Urinary bladder (tissue), 3 donors: ENCODE measurements at regions not wholly inside any gene's neighbourhood (a gene's known extent, or its start where the extent isn't known, plus 50 kb on each side); places are given as distances from the start of the nearest gene placed in this dataset.

ENCODE experiments used
- DNase-seq: peaks from one replicate; pipeline ENCODE4 v3.0.0-alpha.2; 2015; ENCODE audit errors: extremely low spot score
- H3K27ac ChIP-seq: one replicate; pipeline ENCODE4 v1.5.1; 2013; ENCODE audit warnings: low read depth, mild to moderate bottlenecking, moderate library complexity
- H3K36me3 ChIP-seq: one replicate; pipeline ENCODE4 v1.6.1; 2013; ENCODE audit warnings: mild to moderate bottlenecking, moderate library complexity; ENCODE audit not compliant: insufficient read depth
- H3K4me1 ChIP-seq: one replicate; pipeline ENCODE4 v1.6.1; 2013; ENCODE audit warnings: mild to moderate bottlenecking, moderate library complexity; ENCODE audit not compliant: insufficient read depth
- H3K4me3 ChIP-seq: one replicate; pipeline ENCODE4 v1.5.1; 2013; ENCODE audit warnings: low read depth, low read length
- WGBS: extraction: QIAGEN DNeasy Blood & Tissue Kit; methylation state at CpG from one replicate; pipeline ENCODE4 v1.1.7; 2013; 5-methylcytosine and 5-hydroxymethylcytosine counted together
- donor health status: healthy with polysubstance abuse.
- donor health status: healthy.

GRCh38 chr15:46872981-46873330, 844.3 kb upstream of the SEMA6D start:
- no peak overlapping the region for H3K4me3 ChIP-seq
- H3K36me3 ChIP-seq, result no peaks in the 10 kb centered on the region
- H3K4me1 ChIP-seq, result no peaks in the 10 kb centered on the region
- DNase-seq, result no peak
- H3K27ac ChIP-seq, result no peak overlapping the region
- 88% methylated on average over 2 of the region's 2 CpGs for WGBS

GRCh38 chr15:46879032-46879770, 838.1 kb upstream of the SEMA6D start:
- Histone ChIP-seq H3K36me3 (no peaks in the 10 kb centered on the region), H3K4me3 (no peak overlapping the region), H3K4me1 (no peaks in the 10 kb centered on the region), H3K27ac (no peak overlapping the region)
- WGBS, result 11% methylated on average over 5 of the region's 5 CpGs
- peak; percentile 6 for DNase-seq

GRCh38 chr15:46880791-46881190, 836.5 kb upstream of the SEMA6D start:
- no peak overlapping the region for H3K4me3 ChIP-seq
- H3K27ac ChIP-seq, result no peak overlapping the region
- no peaks in the 10 kb centered on the region for H3K4me1 ChIP-seq
- no peaks in the 10 kb centered on the region for H3K36me3 ChIP-seq
- no peak for DNase-seq
- 85% methylated on average over 2 of the region's 2 CpGs for WGBS

GRCh38 chr15:46892621-46893160, 824.6 kb upstream of the SEMA6D start:
- Histone ChIP-seq H3K36me3 (no peaks in the 10 kb centered on the region), H3K4me3 (no peak overlapping the region), H3K4me1 (no peaks in the 10 kb centered on the region), H3K27ac (no peak overlapping the region)
- no peak for DNase-seq
- WGBS, result 52% methylated on average over 4 of the region's 4 CpGs

- no peak overlapping the region for H3K27ac ChIP-seq
- DNase-seq, result no peak
- H3K4me1 ChIP-seq, result no peaks in the 10 kb centered on the region
- H3K36me3 ChIP-seq, result no peaks in the 10 kb centered on the region
- H3K4me3 ChIP-seq, result no peak overlapping the region
- 96% methylated on average over 10 of the region's 10 CpGs for WGBS
Observed at GRCh38 chr15:46894644-46895043, 822.7 kb upstream of the SEMA6D start.

GRCh38 chr15:46897266-46897665, 820.0 kb upstream of the SEMA6D start:
- WGBS, result 80% methylated on average over 1 of the region's 1 CpG
- no peak overlapping the region for H3K27ac ChIP-seq

GRCh38 chr15:46901001-46901400, 816.3 kb upstream of the SEMA6D start:
- H3K27ac ChIP-seq, result no peak overlapping the region
- 63% methylated on average over 2 of the region's 2 CpGs for WGBS
- no peaks in the 10 kb centered on the region for H3K4me1 ChIP-seq
- no peaks in the 10 kb centered on the region for H3K36me3 ChIP-seq
- no peak for DNase-seq
- H3K4me3 ChIP-seq, result no peak overlapping the region

More at GRCh38 chr15:46897266-46897665, 820.0 kb upstream of the SEMA6D start:
- H3K36me3 ChIP-seq, result no peaks in the 10 kb centered on the region
- no peak for DNase-seq
- H3K4me3 ChIP-seq, result no peak overlapping the region
- no peaks in the 10 kb centered on the region for H3K4me1 ChIP-seq

- no peak for DNase-seq
- no peaks in the 10 kb centered on the region for H3K36me3 ChIP-seq
- WGBS, result 35% methylated on average over 3 of the region's 3 CpGs
- H3K4me1 ChIP-seq, result no peaks in the 10 kb centered on the region
- no peak overlapping the region for H3K27ac ChIP-seq
- H3K4me3 ChIP-seq, result no peak overlapping the region
Observed at GRCh38 chr15:46917721-46918252, 799.5 kb upstream of the SEMA6D start.

GRCh38 chr15:46918462-46919140, 798.7 kb upstream of the SEMA6D start:
- H3K4me1 ChIP-seq, result no peaks in the 10 kb centered on the region
- H3K36me3 ChIP-seq, result no peaks in the 10 kb centered on the region
- H3K27ac ChIP-seq, result no peak overlapping the region
- no peak overlapping the region for H3K4me3 ChIP-seq
- no peak for DNase-seq
- whole genome bisulfite sequencing, result 91% methylated on average over 20 of the region's 20 CpGs

- Histone ChIP-seq H3K36me3 (no peaks in the 10 kb centered on the region), H3K27ac (no peak overlapping the region), H3K4me3 (no peak overlapping the region), H3K4me1 (no peaks in the 10 kb centered on the region)
- 48% methylated on average over 3 of the region's 3 CpGs for WGBS
- DNase-seq, result no peak
Observed at GRCh38 chr15:46921891-46922290, 795.4 kb upstream of the SEMA6D start.

GRCh38 chr15:46930426-46930825, 786.9 kb upstream of the SEMA6D start:
- Histone ChIP-seq H3K4me3 (no peak overlapping the region), H3K27ac (no peak overlapping the region), H3K36me3 (no peaks in the 10 kb centered on the region), H3K4me1 (no peaks in the 10 kb centered on the region)
- no peak for DNase-seq

GRCh38 chr15:46933332-46933731, 784.0 kb upstream of the SEMA6D start:
- H3K27ac ChIP-seq, result no peak overlapping the region
- no peak for DNase-seq
- WGBS, result 75% methylated on average over 4 of the region's 4 CpGs
- H3K36me3 ChIP-seq, result no peaks in the 10 kb centered on the region
- no peaks in the 10 kb centered on the region for H3K4me1 ChIP-seq
- no peak overlapping the region for H3K4me3 ChIP-seq

- Histone ChIP-seq H3K4me3 (no peak overlapping the region), H3K27ac (no peak overlapping the region), H3K4me1 (no peaks in the 10 kb centered on the region), H3K36me3 (no peaks in the 10 kb centered on the region)
- DNase-seq, result no peak
- 91% methylated on average over 2 of the region's 2 CpGs for WGBS
Observed at GRCh38 chr15:46934851-46935250, 782.5 kb upstream of the SEMA6D start.

GRCh38 chr15:46938169-46938568, 779.1 kb upstream of the SEMA6D start:
- Histone ChIP-seq H3K4me3 (no peak overlapping the region), H3K27ac (no peak overlapping the region), H3K36me3 (no peaks in the 10 kb centered on the region), H3K4me1 (no peaks in the 10 kb centered on the region)
- 48% methylated on average over 1 of the region's 1 CpG for WGBS
- DNase-seq, result no peak
